ENCODE measurements at regions not wholly inside any gene's neighbourhood (a gene's known extent, or its start where the extent isn't known, plus 50 kb on each side); places are given as distances from the start of the nearest gene placed in this dataset.

DNA sequence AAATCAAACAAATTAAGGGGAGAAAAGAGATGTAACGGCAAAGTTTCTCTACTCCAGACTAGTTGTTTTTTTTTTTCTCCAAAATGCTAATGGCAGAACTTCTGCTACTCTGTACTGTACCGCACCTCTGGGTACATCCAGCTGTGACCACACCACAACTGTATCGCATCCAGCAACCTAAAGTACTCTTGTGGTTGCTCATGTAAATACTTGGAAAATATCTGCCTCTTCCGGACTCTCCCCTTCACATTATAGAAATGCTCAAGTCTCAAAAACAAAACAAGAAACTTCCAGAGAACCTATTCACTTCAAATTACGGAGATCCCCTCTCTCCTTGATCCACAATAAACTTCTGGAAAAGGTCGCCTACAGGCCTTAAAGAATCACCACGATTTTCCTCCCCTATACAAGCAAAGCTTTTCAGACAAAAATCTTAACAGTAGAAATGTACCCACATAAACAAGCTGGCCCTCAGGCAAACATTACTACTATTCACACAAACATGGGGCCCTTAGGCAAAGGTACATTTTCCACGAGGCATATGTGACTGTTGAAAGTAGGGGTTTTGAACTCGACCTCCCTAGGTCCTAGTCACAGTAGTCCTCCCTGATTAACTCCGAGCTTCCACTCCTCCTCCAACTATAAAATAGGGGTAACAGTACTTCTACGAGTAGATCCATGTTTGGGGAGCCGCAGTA, 222.9 kb upstream of the MKLN1 start:
- Histone ChIP-seq H3K36me3 (peaks cover 0 to 48% of the 10 kb centered on the region in 2 donors), H3K27ac (peak overlapping the region; percentile 80 to 100 (median 88)), H3K4me1 (peaks cover 47 to 49% of the 10 kb centered on the region in 2 donors), H3K9me3 (no peaks in the 10 kb centered on the region), H3K4me3 (peak overlapping the region; percentile 61 to 93 (median 68)), H3K27me3 (no peaks in the 10 kb centered on the region)
- in situ Hi-C loops (cut with MboI; ENCODE audit: low sequenced_read_pairs in 4 of 4), result loop anchor here in 1 of 4 donors (10.0 kb wide), 1 partner anchor 180 kb away; no protein-coding TSS in a partner anchor
- intact Hi-C loops (cut with DNase I; ENCODE audit: low total_unique reads), result loop anchor here (5.0 to 10.0 kb wide), 5 partner anchors 92 to 390 kb away; no protein-coding TSS in a partner anchor
- TF ChIP-seq, protein P1, sequence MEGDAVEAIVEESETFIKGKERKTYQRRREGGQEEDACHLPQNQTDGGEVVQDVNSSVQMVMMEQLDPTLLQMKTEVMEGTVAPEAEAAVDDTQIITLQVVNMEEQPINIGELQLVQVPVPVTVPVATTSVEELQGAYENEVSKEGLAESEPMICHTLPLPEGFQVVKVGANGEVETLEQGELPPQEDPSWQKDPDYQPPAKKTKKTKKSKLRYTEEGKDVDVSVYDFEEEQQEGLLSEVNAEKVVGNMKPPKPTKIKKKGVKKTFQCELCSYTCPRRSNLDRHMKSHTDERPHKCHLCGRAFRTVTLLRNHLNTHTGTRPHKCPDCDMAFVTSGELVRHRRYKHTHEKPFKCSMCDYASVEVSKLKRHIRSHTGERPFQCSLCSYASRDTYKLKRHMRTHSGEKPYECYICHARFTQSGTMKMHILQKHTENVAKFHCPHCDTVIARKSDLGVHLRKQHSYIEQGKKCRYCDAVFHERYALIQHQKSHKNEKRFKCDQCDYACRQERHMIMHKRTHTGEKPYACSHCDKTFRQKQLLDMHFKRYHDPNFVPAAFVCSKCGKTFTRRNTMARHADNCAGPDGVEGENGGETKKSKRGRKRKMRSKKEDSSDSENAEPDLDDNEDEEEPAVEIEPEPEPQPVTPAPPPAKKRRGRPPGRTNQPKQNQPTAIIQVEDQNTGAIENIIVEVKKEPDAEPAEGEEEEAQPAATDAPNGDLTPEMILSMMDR (IDR thresholded peaks at IDR 0.05 in 4 of 5, conservative IDR thresholded peaks at IDR 0.05 in 1 of 5), result no peak
- no peak for TF ChIP-seq POLR2A (IDR thresholded peaks at IDR 0.05)
- ATAC-seq, result no peak
- no peak for DNase-seq

DNA sequence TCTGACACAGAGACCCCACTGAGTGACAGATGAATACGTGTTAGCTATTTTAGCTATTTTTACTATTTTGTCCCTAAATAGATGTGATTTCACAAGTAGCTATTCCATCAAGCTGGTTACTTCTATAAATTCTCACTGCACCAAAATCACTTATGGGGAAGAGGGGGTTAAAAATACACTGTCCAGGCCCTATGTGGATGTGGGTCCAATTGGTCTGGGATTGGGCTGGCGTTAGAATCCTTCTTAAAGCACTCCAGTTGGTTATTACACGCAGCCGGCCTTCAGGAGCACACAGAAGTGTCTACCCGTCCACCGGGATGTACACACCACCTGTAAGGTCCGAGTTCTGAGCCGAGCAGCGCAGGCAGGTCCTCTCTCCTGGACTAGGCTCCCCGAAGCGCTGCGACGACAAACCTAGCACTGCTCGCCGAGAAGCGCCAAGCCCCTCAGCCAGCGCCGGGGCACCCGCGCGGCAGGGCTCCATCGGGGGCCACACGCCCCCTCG, 222.3 kb upstream of the MKLN1 start:
- peak in 1 of 2 donors; percentile 2 for ATAC-seq
- H3K27ac ChIP-seq, result peak overlapping the region; percentile 80 to 100 (median 88)
- intact Hi-C loops (cut with DNase I; ENCODE audit: low total_unique reads), result loop anchor here (5.0 to 10.0 kb wide), 5 partner anchors 93 to 389 kb away; no protein-coding TSS in a partner anchor
- DNase-seq, result no peak
- H3K4me1 ChIP-seq, result peaks cover 41 to 43% of the 10 kb centered on the region in 2 donors
- in situ Hi-C loops (cut with MboI; ENCODE audit: low sequenced_read_pairs in 4 of 4), result loop anchor here in 1 of 4 donors (10.0 kb wide), 1 partner anchor 179 kb away; no protein-coding TSS in a partner anchor
- peaks cover 0 to 43% of the 10 kb centered on the region in 2 donors for H3K36me3 ChIP-seq
- no peaks in the 10 kb centered on the region for H3K27me3 ChIP-seq
- H3K9me3 ChIP-seq, result no peaks in the 10 kb centered on the region
- peak overlapping the region; percentile 61 to 93 (median 68) for H3K4me3 ChIP-seq
- TF ChIP-seq, protein P1 (IDR thresholded peaks at IDR 0.05 in 4 of 5, conservative IDR thresholded peaks at IDR 0.05 in 1 of 5), result no peak
- TF ChIP-seq POLR2A (IDR thresholded peaks at IDR 0.05), result no peak

DNA sequence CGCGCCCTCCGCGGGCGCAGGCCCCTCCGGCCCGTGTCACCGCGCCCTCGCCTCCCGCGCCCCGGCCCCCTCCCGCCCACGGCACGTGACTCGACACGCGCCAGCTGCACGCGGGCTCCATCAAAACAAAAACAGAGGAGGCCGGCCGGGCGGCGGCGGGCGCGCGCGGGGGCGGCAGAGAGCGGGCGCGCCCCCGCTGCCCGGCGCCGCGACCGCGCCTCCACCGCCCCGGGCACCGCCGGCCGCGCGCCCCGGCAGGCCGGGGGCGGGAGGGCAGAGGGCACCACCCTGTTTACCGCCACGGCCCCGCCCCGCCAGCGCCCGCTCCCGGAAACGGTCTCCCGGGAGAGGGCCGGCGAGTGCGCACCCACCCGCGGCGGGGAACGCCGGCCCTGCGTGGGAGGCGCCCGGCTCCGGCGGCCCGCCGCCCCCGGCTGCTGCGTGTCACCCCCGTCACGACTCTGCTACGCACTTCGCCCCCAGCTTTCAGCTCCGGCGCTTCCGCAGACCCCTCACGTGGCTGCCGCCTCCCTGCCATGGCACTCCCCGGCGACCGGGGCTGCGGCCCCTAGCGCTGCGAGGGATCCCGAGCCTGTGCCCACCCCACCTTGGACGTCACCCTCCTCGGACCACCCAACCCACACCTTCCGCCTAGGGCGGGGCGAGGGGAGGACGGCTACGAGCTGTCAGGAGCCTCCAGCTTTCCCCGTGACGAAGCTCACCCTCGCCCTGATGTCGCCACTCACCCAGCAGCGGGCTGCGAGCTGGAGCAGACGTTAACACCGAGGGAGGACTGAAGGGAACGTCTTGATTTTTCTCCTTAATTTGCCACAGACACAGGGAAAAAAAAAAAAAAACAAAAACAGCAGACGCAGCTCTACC, 221.6 kb upstream of the MKLN1 start:
- peak; percentile 61 to 63 for DNase-seq
- H3K4me1 ChIP-seq, result peaks cover 34 to 36% of the 10 kb centered on the region in 2 donors
- H3K27me3 ChIP-seq, result no peaks in the 10 kb centered on the region
- TF ChIP-seq, protein P1 (IDR thresholded peaks at IDR 0.05 in 4 of 5, conservative IDR thresholded peaks at IDR 0.05 in 1 of 5), result no peak
- TF ChIP-seq POLR2A (IDR thresholded peaks at IDR 0.05), result peak; percentile 74 to 82
- in situ Hi-C loops (cut with MboI; ENCODE audit: low sequenced_read_pairs in 4 of 4), result loop anchor here in 1 of 4 donors (10.0 kb wide), 1 partner anchor 179 kb away; no protein-coding TSS in a partner anchor
- H3K27ac ChIP-seq, result peak overlapping the region; percentile 95 to 100 (median 98)
- H3K36me3 ChIP-seq, result peaks cover 0 to 43% of the 10 kb centered on the region in 2 donors
- peak; percentile 7 for ATAC-seq
- peak overlapping the region; percentile 78 to 97 (median 94) for H3K4me3 ChIP-seq
- intact Hi-C loops (cut with DNase I; ENCODE audit: low total_unique reads), result loop anchor here (5.0 to 10.0 kb wide), 5 partner anchors 94 to 389 kb away; no protein-coding TSS in a partner anchor
- no peaks in the 10 kb centered on the region for H3K9me3 ChIP-seq

DNA sequence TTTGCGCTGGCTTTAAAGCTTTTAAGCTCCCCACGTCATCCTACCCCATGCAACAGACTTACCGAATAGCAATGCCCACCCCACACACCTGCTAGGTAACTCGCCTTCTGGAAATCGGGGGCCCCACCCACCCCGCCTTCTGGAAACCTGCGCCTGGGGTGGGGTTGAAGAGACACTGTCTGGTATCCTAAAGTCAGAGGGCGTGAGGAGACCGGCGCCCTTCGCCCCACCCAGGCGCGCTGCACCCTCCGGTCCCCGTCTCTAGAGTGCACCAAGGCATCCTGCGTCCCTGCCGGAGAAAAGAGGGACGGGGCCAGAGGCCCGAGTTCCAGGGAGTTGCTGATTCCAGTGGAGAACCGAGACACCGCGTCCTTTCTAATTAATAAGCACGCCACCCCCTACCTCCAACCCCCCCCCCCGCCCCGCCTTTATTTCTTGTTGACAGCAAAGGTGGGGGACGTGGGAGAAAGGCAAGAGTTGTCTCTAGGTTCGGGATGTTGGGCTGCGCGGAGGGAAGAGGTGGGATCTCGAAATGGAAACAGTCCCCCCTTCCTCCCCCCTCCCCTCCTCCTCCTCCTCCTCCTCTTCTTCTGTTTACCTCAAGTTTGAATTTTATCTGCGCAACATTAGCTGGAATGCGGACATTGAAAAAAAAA, 220.9 kb upstream of the MKLN1 start:
- H3K36me3 ChIP-seq, result peaks cover 0 to 43% of the 10 kb centered on the region in 2 donors
- H3K27ac ChIP-seq, result peak overlapping the region; percentile 95 to 100 (median 98)
- TF ChIP-seq, protein P1 (IDR thresholded peaks at IDR 0.05 in 4 of 5, conservative IDR thresholded peaks at IDR 0.05 in 1 of 5), result peak in 1 of 5 experiments; percentile 12
- TF ChIP-seq POLR2A (IDR thresholded peaks at IDR 0.05), result no peak
- no peaks in the 10 kb centered on the region for H3K27me3 ChIP-seq
- peak in 1 of 2 donors; percentile 51 for DNase-seq
- in situ Hi-C loops (cut with MboI; ENCODE audit: low sequenced_read_pairs in 4 of 4), result loop anchor here in 1 of 4 donors (10.0 kb wide), 1 partner anchor 178 kb away; no protein-coding TSS in a partner anchor
- H3K4me1 ChIP-seq, result peaks cover 32 to 35% of the 10 kb centered on the region in 2 donors
- intact Hi-C loops (cut with DNase I; ENCODE audit: low total_unique reads), result loop anchor here (1.0 to 10.0 kb wide), 6 partner anchors 95 to 388 kb away; partner anchors contain the start of gene MKLN1
- H3K9me3 ChIP-seq, result no peaks in the 10 kb centered on the region
- peak in 1 of 2 donors; percentile 1 for ATAC-seq
- peak overlapping the region; percentile 78 to 97 (median 94) for H3K4me3 ChIP-seq

All from gastrocnemius medialis (tissue), 4 donors.